ENCODE measurements at regions not wholly inside any gene's neighbourhood (a gene's known extent, or its start where the extent isn't known, plus 50 kb on each side); places are given as distances from the start of the nearest gene placed in this dataset.

DNA sequence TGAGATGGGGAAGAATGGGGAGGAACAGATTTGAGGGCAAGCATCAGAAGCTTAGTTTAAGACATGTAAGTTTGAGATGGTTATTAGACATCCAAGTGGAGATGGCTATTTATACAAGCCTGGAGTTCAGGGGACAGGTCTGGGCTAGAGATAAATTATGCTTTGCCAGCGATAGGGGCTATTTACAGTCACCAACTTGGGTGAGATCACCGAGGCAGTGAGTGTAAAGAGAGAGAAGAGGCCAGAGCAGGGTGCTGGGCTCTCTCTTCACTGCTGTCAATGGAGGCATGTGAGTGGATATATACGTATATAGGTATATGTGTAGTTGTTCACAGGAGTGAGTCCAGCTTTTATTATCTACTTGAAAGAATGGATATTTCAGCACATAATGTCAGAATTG lies 81.0 kb downstream of the QPCT start:
- Histone ChIP-seq H4K20me1 (ENCODE audit: insufficient read depth, low read length) (no peaks in the 10 kb centered on the region), H3K27ac (ENCODE audit: low read depth, low read length, poor library complexity, severe bottlenecking) (no peak overlapping the region), H3K36me3 (ENCODE audit: insufficient read depth, low read length) (no peaks in the 10 kb centered on the region), H2AFZ (ENCODE audit: low read length) (no peak overlapping the region), H3K4me2 (ENCODE audit: low read length) (no peak overlapping the region), H3K4me1 (ENCODE audit: insufficient read depth, low read length, poor library complexity, severe bottlenecking) (no peaks in the 10 kb centered on the region), H3K4me3 (ENCODE audit: low read depth, low read length, poor library complexity, severe bottlenecking) (no peak overlapping the region), H3K9me2 (ENCODE audit: insufficient read depth, low read length) (no peaks in the 10 kb centered on the region), H3K79me2 (ENCODE audit: insufficient read depth, low read depth, low read length) (no peaks in the 10 kb centered on the region), H3K9me3 (ENCODE audit: low read length) (no peaks in the 10 kb centered on the region)
- no TSS peak for BruUV-seq (replicated peaks)
- CTCF ChIA-PET (ENCODE audit: unreplicated experiment), result no interaction called here
- intact Hi-C loops (cut with micrococcal nuclease; ENCODE audit: unreplicated experiment), result no loop called here
- TF ChIP-seq EZH2phosphoT487 (IDR thresholded peaks at IDR 0.05; ENCODE audit: borderline replicate concordance, low read depth, low read length) (no peak), CTCF (conservative IDR thresholded peaks at IDR 0.05; ENCODE audit: low read length) (no peak)
- no peak for DNase-seq (ENCODE audit: low spot score)
- POLR2A ChIA-PET, result interaction anchor here (0.6 to 1.1 kb wide), 3 partner anchors 10 to 90 kb away, joined by 3 to 4 read pairs (median 3); no protein-coding TSS in a partner anchor

GRCh38 chr2:37427241-37427640 lies 82.8 kb downstream of the QPCT start:
- intact Hi-C loops (cut with micrococcal nuclease; ENCODE audit: unreplicated experiment), result no loop called here
- Histone ChIP-seq H3K4me2 (ENCODE audit: low read length) (no peak overlapping the region), H3K36me3 (ENCODE audit: insufficient read depth, low read length) (no peaks in the 10 kb centered on the region), H3K4me3 (ENCODE audit: low read depth, low read length, poor library complexity, severe bottlenecking) (no peak overlapping the region), H3K79me2 (ENCODE audit: insufficient read depth, low read depth, low read length) (no peaks in the 10 kb centered on the region), H3K4me1 (ENCODE audit: insufficient read depth, low read length, poor library complexity, severe bottlenecking) (no peaks in the 10 kb centered on the region), H3K27ac (ENCODE audit: low read depth, low read length, poor library complexity, severe bottlenecking) (no peak overlapping the region), H2AFZ (ENCODE audit: low read length) (no peak overlapping the region), H3K9me2 (ENCODE audit: insufficient read depth, low read length) (no peaks in the 10 kb centered on the region), H4K20me1 (ENCODE audit: insufficient read depth, low read length) (no peaks in the 10 kb centered on the region), H3K9me3 (ENCODE audit: low read length) (no peaks in the 10 kb centered on the region)
- no peak for DNase-seq (ENCODE audit: low spot score)
- POLR2A ChIA-PET, result no interaction called here
- CTCF ChIA-PET (ENCODE audit: unreplicated experiment), result no interaction called here
- BruUV-seq (replicated peaks), result no TSS peak
- no peak for TF ChIP-seq CTCF (conservative IDR thresholded peaks at IDR 0.05; ENCODE audit: low read length)
- no peak for TF ChIP-seq EZH2phosphoT487 (IDR thresholded peaks at IDR 0.05; ENCODE audit: borderline replicate concordance, low read depth, low read length)

DNA sequence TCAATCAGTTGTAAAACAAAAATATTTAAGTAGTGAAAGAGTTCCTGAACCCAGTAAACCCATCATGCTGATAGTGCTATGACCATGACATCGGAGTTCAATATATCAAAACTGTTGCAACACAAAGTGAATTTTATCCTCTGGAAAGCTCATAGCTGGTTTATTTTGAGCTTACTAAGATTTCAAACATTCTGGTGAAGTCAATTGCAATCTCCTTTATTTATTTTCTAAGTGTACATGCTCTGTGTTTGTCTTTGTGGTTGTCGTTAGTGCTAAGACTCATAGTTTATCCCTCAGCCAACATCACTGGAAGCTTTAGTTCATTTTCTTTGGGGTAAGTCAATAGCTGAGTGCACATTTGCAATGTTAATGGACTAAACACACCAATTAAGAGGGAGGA lies 91.9 kb downstream of the QPCT start:
- Histone ChIP-seq H3K4me2 (ENCODE audit: low read length) (no peak overlapping the region), H3K36me3 (ENCODE audit: insufficient read depth, low read length) (no peaks in the 10 kb centered on the region), H3K9me2 (ENCODE audit: insufficient read depth, low read length) (no peaks in the 10 kb centered on the region), H3K4me3 (ENCODE audit: low read depth, low read length, poor library complexity, severe bottlenecking) (no peak overlapping the region), H3K9me3 (ENCODE audit: low read length) (no peaks in the 10 kb centered on the region), H3K4me1 (ENCODE audit: insufficient read depth, low read length, poor library complexity, severe bottlenecking) (no peaks in the 10 kb centered on the region), H3K27ac (ENCODE audit: low read depth, low read length, poor library complexity, severe bottlenecking) (no peak overlapping the region), H3K79me2 (ENCODE audit: insufficient read depth, low read depth, low read length) (no peaks in the 10 kb centered on the region), H2AFZ (ENCODE audit: low read length) (no peak overlapping the region), H4K20me1 (ENCODE audit: insufficient read depth, low read length) (no peaks in the 10 kb centered on the region)
- ChIA-PET POLR2A (interaction anchor here (0.6 kb wide), 2 partner anchors 47 to 213 kb away, joined by 3 to 4 read pairs; no protein-coding TSS in a partner anchor), CTCF (ENCODE audit: unreplicated experiment) (interaction anchor here (0.6 kb wide), 1 partner anchor 393 kb away, joined by 4 read pairs; no protein-coding TSS in a partner anchor)
- intact Hi-C loops (cut with micrococcal nuclease; ENCODE audit: unreplicated experiment), result no loop called here
- BruUV-seq (replicated peaks), result no TSS peak
- no peak for DNase-seq (ENCODE audit: low spot score)
- TF ChIP-seq CTCF (conservative IDR thresholded peaks at IDR 0.05; ENCODE audit: low read length), result no peak
- TF ChIP-seq EZH2phosphoT487 (IDR thresholded peaks at IDR 0.05; ENCODE audit: borderline replicate concordance, low read depth, low read length), result no peak
